Stimulated activated CD8-positive, alpha-beta memory T cell treated with anti-CD3 and anti-CD28 coated beads, Interleukin-7, amount 100 ng/mL, for 48 hours (primary cell): ENCODE measurements at regions not wholly inside any gene's neighbourhood (a gene's known extent, or its start where the extent isn't known, plus 50 kb on each side); places are given as distances from the start of the nearest gene placed in this dataset.
"Not testable (repeated sequence)": the region's sequence is repeated elsewhere in the genome, so short reads cannot be mapped to it uniquely, and the experiment has no call there.

Experiments
- DNase-seq, 2 donors: peaks; one replicate each; pipeline ENCODE4 v3.0.0-alpha.2; 2020; ENCODE audit warnings: low read depth in 1 of 2; ENCODE audit errors: extremely low read depth in 1 of 2

- DNase-seq, result no peak
These were observed 284.9 kb upstream of the ECI2 start for GRCh38 chr6:4420160-4420865.

GRCh38 chr6:4415549-4415948, 280.2 kb upstream of the ECI2 start:
- no peak for DNase-seq

- DNase-seq, result not testable (repeated sequence)
These were observed 278.7 kb upstream of the ECI2 start for GRCh38 chr6:4414078-4414477.

- no peak for DNase-seq
These were observed 277.7 kb upstream of the ECI2 start for GRCh38 chr6:4413073-4413472.

GRCh38 chr6:4412488-4412887, 277.1 kb upstream of the ECI2 start:
- DNase-seq, result no peak

- DNase-seq, result no peak
These were observed 276.7 kb upstream of the ECI2 start for GRCh38 chr6:4412077-4412476.

GRCh38 chr6:4407710-4408109, 272.3 kb upstream of the ECI2 start:
- not testable (repeated sequence) for DNase-seq

GRCh38 chr6:4405621-4406212, 270.3 kb upstream of the ECI2 start:
- DNase-seq, result no peak

- DNase-seq, result no peak
These were observed 269.0 kb upstream of the ECI2 start for GRCh38 chr6:4404415-4404814.

- DNase-seq, result no peak
These were observed 268.5 kb upstream of the ECI2 start for GRCh38 chr6:4403828-4404227.

- no peak for DNase-seq
These were observed 267.8 kb upstream of the ECI2 start for GRCh38 chr6:4403023-4403752.

GRCh38 chr6:4402477-4402976, 267.2 kb upstream of the ECI2 start:
- no peak for DNase-seq

- no peak for DNase-seq
These were observed 266.3 kb upstream of the ECI2 start for GRCh38 chr6:4401408-4402368.

GRCh38 chr6:4399656-4400055, 264.3 kb upstream of the ECI2 start:
- no peak for DNase-seq

- DNase-seq, result no peak
These were observed 263.4 kb upstream of the ECI2 start for GRCh38 chr6:4398791-4399190.

GRCh38 chr6:4397307-4397706, 261.9 kb upstream of the ECI2 start:
- no peak for DNase-seq

- DNase-seq, result no peak
These were observed 260.7 kb upstream of the ECI2 start for GRCh38 chr6:4396044-4396443.

- no peak for DNase-seq
These were observed 260.0 kb upstream of the ECI2 start for GRCh38 chr6:4395386-4395785.

- DNase-seq, result no peak
These were observed 259.4 kb upstream of the ECI2 start for GRCh38 chr6:4394786-4395185.

GRCh38 chr6:4388675-4389074, 253.3 kb upstream of the ECI2 start:
- DNase-seq, result no peak

- no peak for DNase-seq
These were observed 249.3 kb upstream of the ECI2 start for GRCh38 chr6:4384656-4385055.
